ENCODE measurements at regions not wholly inside any gene's neighbourhood (a gene's known extent, or its start where the extent isn't known, plus 50 kb on each side); places are given as distances from the start of the nearest gene placed in this dataset.

GRCh38 chr14:89586258-89587135 lies 169.5 kb upstream of the FOXN3 start:
- Histone ChIP-seq H3K4me3 (ENCODE audit: low read length) (no peak overlapping the region), H3K4me1 (ENCODE audit: control insufficient read depth, low read length) (peaks cover 19% of the 10 kb centered on the region), H3K4me2 (ENCODE audit: low read length) (no peak overlapping the region), H4K20me1 (ENCODE audit: control insufficient read depth, insufficient read depth, low read depth, low read length) (no peaks in the 10 kb centered on the region), H3K79me2 (ENCODE audit: control insufficient read depth, low read length) (no peaks in the 10 kb centered on the region), H3K27ac (ENCODE audit: low read depth, low read length) (no peak overlapping the region), H3K27me3 (ENCODE audit: control insufficient read depth, low read length) (no peaks in the 10 kb centered on the region), H3K9me2 (replicated peaks; ENCODE audit: control insufficient read depth, low read length) (no peaks in the 10 kb centered on the region), H3K36me3 (ENCODE audit: control insufficient read depth, low read length) (no peaks in the 10 kb centered on the region), H3K9me3 (ENCODE audit: control insufficient read depth, insufficient read depth, low read length) (no peaks in the 10 kb centered on the region), H3F3A (ENCODE audit: control insufficient read depth, insufficient read depth) (no peaks in the 10 kb centered on the region)
- TF ChIP-seq EZH2phosphoT487 (IDR thresholded peaks at IDR 0.05; ENCODE audit: borderline replicate concordance, low read length) = no peak
- no peak for TF ChIP-seq CTCF (IDR thresholded peaks at IDR 0.05; ENCODE audit: low read depth, low read length, poor library complexity, severe bottlenecking)

- Histone ChIP-seq H3K4me2 (ENCODE audit: low read length) (no peak overlapping the region), H3K27me3 (ENCODE audit: control insufficient read depth, low read length) (no peaks in the 10 kb centered on the region), H4K20me1 (ENCODE audit: control insufficient read depth, insufficient read depth, low read depth, low read length) (no peaks in the 10 kb centered on the region), H3F3A (ENCODE audit: control insufficient read depth, insufficient read depth) (no peaks in the 10 kb centered on the region), H3K27ac (ENCODE audit: low read depth, low read length) (no peak overlapping the region), H3K79me2 (ENCODE audit: control insufficient read depth, low read length) (no peaks in the 10 kb centered on the region), H3K4me1 (ENCODE audit: control insufficient read depth, low read length) (no peaks in the 10 kb centered on the region), H3K4me3 (ENCODE audit: low read length) (no peak overlapping the region), H3K36me3 (ENCODE audit: control insufficient read depth, low read length) (no peaks in the 10 kb centered on the region), H3K9me2 (replicated peaks; ENCODE audit: control insufficient read depth, low read length) (no peaks in the 10 kb centered on the region), H3K9me3 (ENCODE audit: control insufficient read depth, insufficient read depth, low read length) (no peaks in the 10 kb centered on the region)
- TF ChIP-seq CTCF (IDR thresholded peaks at IDR 0.05; ENCODE audit: low read depth, low read length, poor library complexity, severe bottlenecking) (no peak), EZH2phosphoT487 (IDR thresholded peaks at IDR 0.05; ENCODE audit: borderline replicate concordance, low read length) (no peak)
Measured at GRCh38 chr14:89578156-89578555, 161.1 kb upstream of the FOXN3 start.

DNA sequence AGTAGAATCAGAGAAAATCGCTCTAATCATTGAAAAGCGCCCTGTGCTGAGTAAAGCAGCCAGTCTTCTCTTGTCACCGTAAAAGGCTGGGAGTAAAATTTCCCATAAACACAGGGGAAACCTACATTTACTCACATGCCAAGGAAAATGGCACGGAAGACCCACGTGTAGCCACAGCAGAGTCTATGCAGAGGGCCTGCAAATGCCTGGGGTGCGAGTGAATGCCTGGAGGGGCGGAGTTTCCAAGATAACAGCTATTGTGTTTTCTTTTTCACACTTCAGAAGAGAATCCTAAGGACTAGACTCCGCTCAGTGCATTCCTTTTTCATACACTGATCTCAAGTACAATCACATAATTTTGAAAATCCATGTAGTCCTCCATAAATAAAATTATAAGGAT lies 159.9 kb upstream of the FOXN3 start:
- TF ChIP-seq CTCF (IDR thresholded peaks at IDR 0.05; ENCODE audit: low read depth, low read length, poor library complexity, severe bottlenecking) (no peak), EZH2phosphoT487 (IDR thresholded peaks at IDR 0.05; ENCODE audit: borderline replicate concordance, low read length) (no peak)
- H3K9me2 ChIP-seq (replicated peaks; ENCODE audit: control insufficient read depth, low read length) = no peaks in the 10 kb centered on the region
- no peaks in the 10 kb centered on the region for H4K20me1 ChIP-seq (ENCODE audit: control insufficient read depth, insufficient read depth, low read depth, low read length)
- no peaks in the 10 kb centered on the region for H3F3A ChIP-seq (ENCODE audit: control insufficient read depth, insufficient read depth)
- H3K79me2 ChIP-seq (ENCODE audit: control insufficient read depth, low read length) = no peaks in the 10 kb centered on the region
- H3K4me1 ChIP-seq (ENCODE audit: control insufficient read depth, low read length) = peaks cover 7% of the 10 kb centered on the region
- no peaks in the 10 kb centered on the region for H3K36me3 ChIP-seq (ENCODE audit: control insufficient read depth, low read length)
- H3K27me3 ChIP-seq (ENCODE audit: control insufficient read depth, low read length) = no peaks in the 10 kb centered on the region
- no peak overlapping the region for H3K4me2 ChIP-seq (ENCODE audit: low read length)
- no peak overlapping the region for H3K27ac ChIP-seq (ENCODE audit: low read depth, low read length)
- no peak overlapping the region for H3K4me3 ChIP-seq (ENCODE audit: low read length)
- no peaks in the 10 kb centered on the region for H3K9me3 ChIP-seq (ENCODE audit: control insufficient read depth, insufficient read depth, low read length)

All from DOHH2 (cell line).